ENCODE measurements at regions not wholly inside any gene's neighbourhood (a gene's known extent, or its start where the extent isn't known, plus 50 kb on each side); places are given as distances from the start of the nearest gene placed in this dataset.
"Not testable (repeated sequence)": the region's sequence is repeated elsewhere in the genome, so short reads cannot be mapped to it uniquely, and the experiment has no call there.

DNA sequence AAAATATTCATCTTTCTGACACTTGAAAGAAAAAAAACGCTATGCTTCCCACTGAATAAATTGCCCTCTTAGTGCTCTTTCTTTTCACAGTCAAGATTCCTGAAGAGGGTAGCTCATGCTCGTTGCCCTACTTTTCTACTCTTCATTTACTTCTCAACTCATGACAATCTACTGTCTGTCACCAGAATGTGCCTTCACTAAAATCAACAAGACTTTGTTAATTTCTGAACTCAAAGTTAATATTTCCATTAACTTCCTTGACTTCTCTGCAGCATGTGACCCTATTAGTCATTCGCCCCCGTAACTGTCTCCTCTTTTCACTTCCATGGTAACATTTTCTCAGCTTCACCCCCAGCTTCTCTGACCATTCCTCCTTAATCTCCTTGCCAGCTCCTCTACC, 98.9 kb upstream of the MAPRE2 start:
- DNase-seq (ENCODE audit: low spot score) = no peak

DNA sequence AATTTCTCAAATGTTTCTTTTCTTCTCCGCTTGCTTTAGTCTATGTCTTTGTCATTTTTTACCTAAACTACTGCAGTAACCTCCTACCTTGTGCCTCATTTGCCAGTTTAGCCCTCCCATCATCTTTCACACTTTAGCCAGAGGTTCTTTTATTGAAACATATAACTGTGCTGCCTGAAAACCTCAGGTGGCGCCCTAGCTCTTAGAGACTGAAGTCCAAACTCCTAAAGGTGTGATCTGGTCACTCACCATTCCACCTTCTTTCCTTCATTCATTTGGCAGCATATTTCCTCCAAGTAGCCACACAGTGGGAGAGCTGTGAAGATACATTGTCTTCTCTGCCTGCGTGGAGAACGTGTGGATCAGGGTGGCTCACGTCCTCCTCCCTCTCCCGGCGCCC, 98.2 kb upstream of the MAPRE2 start:
- DNase-seq (ENCODE audit: low spot score) = no peak

DNA sequence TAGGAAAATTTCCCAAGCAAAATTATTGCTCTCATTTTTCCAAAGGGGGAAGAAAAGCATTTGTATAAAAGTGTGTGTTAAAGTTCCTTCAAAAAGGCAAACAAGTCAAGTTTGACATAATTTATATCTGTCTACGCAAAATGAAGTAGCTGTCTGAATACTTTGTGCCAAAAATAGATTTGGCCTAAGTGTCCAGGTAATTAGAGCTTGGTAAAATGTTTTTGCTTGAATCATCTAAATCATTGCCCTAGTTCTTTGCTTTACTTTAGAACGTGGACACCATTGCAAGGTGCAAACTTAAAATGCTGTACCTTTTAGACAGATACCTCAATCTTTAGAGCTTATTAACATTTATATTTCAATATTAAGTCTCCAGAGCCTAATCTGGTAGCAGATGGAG, 97.6 kb upstream of the MAPRE2 start:
- DNase-seq (ENCODE audit: low spot score) = no peak

DNA sequence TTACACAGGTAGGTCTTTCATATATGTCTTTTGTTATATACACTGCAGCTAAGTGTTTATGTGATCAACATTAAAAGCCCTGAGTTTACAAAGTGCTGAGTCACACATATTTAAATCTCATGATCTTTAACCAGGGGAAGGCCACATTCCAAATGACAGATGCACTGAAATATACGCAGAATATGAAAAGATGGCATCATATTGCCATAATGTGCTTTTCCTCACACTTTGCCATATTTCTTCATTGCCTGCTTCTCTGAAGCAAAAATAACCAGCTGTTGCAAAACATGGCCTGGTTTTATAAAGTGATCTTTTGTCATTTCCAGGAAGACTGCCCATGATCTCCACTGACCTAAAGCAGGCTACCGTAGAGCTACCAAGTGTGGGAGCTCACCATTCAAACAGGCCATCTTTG, 93.5 kb upstream of the MAPRE2 start:
- DNase-seq (ENCODE audit: low spot score) = no peak

DNA sequence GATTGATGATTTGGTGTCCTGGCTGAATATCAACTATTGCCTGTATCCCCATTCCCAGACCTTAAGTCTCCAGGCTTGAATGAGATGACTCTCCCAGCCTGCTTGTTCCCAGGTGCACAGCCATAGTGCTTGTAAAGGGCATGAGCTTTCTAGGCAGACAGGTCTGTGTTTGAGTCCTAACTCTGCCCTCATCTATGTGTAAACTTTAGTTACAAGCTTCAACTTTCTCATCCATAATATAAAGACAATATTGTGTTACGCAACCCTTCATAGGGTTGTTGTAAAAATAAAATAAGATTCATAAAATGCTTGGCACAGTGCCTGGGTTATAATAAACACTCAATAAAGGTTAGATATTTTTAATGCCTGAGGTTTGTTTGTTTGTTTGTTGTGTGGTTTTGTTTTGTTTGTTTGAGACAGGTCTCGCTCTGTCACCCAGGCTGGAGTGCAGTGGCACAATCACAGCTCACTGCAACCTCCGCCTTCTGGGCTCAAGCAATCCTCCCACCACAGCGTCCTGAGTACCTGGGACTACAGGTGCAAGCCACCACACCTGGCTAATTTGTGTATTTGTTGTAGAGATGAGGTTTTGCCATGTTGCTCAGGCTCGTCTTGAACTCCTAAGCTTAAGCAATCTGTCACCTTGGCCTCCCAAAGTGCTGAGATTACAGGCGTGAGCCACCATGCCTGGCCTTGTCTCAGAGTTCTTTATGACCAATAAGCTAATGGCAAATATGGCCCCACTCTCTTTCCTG, 89.4 kb upstream of the MAPRE2 start:
- DNase-seq (ENCODE audit: low spot score) = no peak

DNA sequence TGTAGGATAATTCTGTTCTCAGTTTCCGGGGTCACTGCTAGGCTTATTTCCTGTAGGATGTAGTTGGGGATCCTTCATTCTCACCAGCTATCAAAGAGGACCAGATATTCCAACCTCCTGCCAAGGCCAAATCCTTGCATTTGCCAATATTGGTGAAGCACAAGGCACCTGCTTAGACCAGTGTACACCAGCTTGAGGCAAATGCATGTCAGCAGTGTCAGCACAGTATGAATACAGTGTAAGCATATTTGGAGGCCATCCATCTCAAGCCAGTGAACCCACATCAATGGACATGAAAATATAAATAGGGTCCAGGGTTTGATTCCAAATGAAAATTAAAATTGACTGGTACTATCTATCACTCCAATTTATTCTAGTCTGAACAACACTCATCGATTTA, 88.0 kb upstream of the MAPRE2 start:
- no peak for DNase-seq (ENCODE audit: low spot score)

DNA sequence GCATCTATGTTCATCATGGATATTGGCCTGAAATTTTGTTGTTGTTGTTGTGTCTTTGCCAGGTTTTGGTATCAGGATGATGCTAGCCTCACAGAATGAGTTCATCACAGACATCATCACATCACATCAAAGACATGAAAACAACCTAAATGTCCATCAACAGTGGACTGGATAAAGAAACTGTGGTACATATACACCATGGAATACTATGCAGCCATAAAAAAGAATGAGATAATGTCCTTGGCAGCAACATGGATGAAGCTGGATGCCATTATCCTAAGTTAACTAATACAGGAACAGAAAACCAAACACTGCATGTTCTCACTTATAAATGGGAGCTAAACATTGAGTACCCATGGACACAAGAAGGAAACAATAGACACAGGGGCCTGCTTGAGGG, 85.7 kb upstream of the MAPRE2 start:
- not testable (repeated sequence) for DNase-seq (ENCODE audit: low spot score)

DNA sequence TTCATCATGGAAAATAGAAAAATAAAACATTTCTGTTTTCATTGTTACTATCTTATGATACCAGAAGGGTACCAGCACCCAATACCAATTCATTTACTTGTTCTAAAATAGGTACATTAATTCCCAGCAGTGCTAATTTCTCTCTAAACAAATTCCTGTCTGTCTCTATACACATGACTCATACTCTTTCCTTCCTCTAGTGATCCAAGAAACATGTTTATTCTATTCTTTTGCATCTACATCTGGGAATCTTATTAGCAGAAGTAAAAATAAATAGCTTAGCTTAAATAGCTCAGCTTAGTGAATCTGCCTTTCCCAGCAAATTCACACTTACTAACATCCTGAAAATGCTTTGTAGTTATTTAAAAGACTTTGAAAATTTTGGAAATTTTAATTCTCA, 84.5 kb upstream of the MAPRE2 start:
- no peak for DNase-seq (ENCODE audit: low spot score)

DNA sequence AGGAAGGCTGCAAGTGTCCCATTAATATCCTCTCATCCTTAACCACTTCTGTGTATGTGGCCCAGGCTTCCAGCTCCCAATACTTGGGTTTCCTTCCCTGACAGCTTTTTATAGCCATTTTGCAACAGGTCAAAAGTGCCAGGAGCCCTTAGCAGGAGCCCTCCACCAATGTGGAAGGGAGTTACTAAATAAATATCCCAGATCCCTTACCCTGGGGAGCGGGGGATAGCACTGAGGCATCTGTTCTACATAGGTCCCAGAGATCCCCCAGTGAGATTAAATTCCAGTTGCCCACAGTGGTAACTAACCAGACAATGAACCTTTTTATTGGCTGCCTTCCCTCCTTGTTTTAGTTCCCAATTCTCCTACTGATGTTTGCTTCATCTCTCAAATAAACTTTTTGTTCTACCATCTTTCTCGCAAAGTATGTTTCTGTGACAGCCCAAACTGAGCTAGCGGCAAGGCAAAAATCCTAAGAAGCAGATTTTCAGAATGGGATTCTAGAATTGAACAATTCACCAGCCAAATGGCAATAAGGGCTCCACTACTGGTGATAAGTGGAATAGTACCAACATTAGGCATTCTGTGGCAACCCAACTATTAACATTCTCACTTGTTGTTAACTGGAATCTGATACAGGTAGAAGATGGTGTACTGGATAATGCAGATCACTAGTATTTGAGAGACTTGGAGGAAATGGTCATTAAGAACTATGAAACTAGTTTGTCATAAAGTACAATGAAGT, 83.9 kb upstream of the MAPRE2 start:
- no peak for DNase-seq (ENCODE audit: low spot score)

DNA sequence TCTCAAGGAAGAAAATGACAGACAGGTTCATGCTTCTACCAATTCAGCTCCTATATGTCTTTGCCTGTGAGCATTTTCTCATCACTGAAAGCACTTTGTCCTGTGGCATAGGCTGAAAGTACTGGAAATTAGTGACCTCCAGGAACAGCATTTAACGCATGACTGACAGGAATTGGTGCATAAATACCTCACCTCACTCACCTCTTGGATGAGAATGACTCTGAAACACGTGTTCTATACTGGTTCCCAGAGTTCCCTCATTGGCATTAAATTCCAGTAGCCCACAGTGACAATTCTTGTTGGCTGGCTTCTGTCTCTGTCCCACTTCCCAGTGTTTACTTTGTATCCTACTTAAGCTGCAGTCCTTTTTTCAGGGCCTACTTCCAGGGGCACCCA, 83.4 kb upstream of the MAPRE2 start:
- no peak for DNase-seq (ENCODE audit: low spot score)

DNA sequence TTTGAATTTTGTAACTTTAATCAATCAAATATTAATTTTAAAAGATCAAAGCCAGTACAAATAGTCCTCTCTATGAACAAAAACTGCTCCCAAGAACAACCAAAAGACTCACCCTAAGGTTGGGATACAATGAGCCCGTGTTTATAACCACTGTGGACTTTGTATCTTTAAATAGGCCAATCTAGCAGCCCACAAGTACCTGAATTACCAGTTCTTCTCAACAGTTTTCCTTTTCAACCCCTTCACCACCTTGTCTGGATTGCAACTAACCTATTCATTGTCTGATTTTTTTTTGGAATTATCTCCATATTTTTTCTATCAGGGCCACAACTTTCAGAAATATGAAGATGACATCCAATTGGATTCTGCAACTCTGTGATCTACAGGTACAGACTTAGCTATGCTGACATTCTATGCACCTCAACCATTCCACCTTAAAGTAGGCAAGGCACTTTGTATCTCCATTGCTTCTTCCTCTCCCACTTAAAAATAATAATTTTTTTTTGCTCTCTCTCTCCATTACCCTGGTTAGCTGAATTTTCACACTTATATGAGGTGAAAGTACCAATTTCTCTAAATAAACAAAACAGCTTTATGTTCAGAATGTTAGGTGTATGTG, 81.9 kb upstream of the MAPRE2 start:
- no peak for DNase-seq (ENCODE audit: low spot score)

DNA sequence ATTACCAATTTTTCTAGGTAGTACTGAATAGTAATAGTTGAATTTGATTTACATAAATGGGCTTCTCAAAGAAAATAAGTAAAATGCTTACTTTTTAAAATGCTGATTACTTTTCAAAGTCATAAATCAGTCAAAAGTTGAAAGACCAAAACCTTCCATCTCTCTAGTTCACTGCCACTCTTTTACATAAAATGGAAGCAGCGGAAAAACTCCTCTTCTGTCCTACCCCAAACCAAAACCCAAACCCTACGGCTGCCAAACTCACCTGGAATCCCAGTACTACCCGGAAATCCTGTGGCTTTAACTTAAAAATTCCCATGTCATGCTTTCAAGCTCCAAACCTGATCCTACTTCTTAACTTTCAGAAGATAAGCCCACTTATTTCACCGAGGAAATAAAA, 81.2 kb upstream of the MAPRE2 start:
- DNase-seq (ENCODE audit: low spot score) = no peak

DNA sequence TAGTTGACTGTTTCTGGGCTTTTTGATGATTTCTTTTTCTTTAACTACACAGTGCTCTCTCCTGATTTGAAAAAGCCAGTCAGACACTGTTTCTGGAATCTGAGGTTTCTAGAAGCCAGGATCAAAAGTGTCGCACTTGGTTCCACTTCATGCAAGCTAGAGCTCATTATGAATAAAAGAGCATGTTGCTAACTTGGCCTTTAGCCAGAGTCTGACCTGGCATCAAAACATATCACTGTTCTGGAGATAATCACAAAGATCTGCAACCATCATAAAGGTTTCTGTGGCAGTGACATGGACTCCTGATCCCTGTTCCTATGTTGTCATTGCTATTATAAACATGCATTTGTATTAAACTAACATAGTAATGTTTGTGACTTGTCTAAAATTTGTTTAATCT, 76.1 kb upstream of the MAPRE2 start:
- peak; percentile 13 for DNase-seq (ENCODE audit: low spot score)

DNA sequence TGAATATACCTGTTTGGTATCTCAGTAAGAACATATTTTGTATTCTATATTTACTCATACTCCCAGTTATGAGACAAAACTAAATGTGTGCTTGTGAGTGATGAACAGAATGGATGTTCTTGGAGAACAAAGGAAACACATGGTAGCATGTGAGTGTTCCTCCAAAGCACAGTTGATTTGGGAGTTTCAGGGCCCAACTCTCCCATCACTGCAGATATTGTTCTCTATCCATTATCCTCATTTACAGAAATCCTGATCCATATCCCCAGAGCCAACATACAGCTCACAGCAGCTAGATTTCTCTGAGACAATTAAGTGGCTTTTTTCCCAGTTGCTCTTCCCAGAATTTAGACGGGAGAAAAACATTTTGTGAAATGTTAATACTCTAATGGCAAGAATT, 75.6 kb upstream of the MAPRE2 start:
- DNase-seq (ENCODE audit: low spot score) = peak; percentile 41

DNA sequence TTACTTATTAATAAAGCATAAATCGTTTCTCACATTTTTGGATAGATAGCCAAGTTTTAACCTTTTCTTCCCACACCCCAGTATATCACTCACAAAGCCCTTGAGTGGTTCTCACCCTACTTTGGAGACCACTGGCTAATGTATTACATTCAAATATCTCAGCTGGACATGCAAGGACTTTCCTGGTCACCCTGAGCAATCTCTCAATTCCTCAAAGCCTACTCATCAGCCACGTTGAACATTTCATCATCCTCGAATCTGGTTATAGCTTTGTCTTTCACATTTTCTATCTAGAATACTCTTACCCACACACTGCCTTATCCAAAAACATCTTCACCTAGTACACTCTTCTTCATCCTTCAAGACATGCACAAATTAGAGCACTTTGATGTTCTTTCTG, 71.1 kb upstream of the MAPRE2 start:
- DNase-seq (ENCODE audit: low spot score) = no peak

DNA sequence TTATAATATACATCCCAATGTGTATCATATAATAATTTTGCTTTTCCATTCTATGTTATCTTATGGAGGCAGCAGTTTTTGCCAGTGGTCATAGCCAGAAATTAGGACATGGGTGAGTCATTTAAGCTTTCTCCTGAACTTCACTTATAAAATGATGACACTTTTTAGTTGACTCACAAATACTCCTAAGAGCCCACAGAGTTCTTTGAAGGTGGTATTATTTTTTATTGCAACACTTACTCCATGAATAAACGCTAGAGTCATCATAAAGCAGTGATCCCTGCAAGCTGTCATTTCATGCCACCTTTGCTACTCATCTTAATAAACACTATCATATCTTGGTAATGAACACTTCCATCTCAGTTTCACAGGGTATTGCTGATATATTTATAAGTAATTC, 69.9 kb upstream of the MAPRE2 start:
- DNase-seq (ENCODE audit: low spot score) = no peak

DNA sequence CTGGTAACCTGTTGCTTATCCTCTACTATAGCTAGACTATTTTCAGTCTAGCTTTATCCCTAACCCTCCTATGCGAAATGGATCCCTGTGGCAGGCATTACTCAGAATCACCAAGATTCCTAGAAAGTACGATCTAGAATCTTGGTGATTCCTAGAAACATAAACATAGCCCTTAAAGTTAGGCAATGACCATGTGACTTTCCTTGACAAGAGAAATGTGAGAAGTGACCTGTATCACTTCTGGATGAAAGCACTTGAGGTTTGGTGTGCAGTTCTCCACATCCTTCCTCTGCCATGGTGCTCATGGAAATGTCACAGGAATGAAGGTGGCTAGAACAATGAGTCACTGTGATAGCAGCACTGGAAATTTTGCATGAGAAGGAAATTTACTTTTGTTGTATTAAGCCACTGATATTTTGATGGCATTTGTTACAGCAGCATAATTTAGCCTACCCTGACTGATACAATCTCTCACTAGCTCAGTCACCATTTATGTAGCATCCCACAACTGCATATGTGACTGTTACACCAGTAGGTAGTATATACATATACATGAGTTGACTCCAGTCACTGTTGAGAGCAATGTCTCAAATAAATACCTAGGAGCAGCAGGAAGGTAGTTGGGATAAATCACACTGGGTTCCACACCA, 68.3 kb upstream of the MAPRE2 start:
- no peak for DNase-seq (ENCODE audit: low spot score)

DNA sequence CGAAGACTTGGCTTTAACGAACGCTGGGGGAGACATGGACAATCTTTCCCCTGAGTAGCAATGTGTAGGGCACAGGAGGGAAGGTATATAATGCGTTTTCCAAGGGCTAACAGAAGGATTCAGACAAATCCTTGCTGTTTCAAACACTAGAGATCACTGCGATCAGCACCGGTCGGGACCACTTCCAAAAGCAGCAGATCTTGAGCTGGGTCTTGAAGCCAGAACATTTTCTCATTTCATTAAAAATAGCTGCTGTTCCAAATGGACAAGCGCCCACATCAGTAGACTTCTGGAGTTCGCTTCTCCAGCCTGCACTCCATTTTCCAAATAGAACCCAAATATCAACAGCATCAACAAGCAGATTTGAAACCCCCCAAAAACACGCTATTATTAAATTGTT, 65.1 kb upstream of the MAPRE2 start:
- peak; percentile 25 for DNase-seq (ENCODE audit: low spot score)

DNA sequence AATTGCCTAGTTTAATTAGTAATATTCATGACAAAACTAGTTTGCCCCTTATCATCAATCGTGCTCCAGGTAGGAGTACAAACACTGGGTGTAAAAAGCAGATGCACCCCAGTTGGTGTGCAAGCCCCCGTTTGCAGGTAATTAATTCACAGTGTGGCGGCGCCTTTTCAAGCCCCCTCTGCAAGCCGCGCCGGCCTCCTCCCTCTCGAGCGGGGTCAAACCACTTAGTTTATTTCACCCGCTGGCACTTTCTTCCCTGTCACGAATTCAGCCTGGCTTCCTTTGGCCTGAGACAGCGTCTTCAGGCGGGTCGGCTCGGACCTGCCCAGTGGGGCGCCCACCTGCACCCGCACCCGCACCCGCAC, 64.7 kb upstream of the MAPRE2 start:
- DNase-seq (ENCODE audit: low spot score) = no peak

DNA sequence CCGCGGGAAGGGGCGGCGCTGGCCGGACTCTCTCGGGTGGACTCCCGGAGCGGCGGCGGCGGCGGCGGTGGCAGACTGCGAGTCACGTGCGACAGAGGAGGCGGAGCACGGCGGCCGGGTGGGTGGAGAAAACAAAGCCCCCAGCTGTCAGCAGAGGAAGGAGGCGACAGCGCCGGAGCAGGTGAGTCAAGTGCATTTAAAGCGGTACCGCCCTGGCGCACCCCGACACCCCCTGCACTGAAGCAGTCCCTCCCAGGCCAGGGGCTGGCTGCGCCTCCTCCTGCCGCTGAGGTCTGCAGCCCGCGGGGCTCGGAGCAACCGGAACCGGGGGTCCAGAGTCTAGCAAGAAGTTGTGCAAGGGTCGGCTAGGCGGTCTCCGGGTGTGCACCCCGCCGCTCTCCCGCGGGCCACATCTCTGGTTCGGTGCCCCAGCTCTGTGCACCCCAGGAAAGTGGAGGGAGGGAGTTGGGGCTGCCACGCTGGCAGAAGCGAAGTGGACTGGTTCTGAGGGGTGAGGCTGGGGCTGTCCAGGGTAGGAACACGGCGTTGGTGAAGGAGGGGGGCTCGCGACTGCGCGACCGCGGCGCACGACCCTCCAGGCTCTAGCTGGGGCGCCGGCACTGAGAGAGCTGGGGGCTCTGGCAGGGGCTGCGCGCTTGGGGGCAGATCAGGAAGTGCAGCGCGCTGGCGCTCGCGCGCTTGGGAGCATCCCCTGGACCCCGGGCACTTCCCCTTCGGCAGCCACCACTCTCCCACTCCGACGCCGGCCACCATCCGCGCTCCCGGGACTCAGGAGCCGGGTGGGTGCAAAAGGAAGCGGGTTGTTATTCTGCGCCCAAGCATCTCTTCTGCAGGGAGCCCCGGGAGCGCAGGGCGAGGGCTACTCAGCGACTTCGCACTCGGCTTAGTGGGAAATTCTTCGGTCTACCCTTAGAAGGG, 64.0 kb upstream of the MAPRE2 start:
- DNase-seq (ENCODE audit: low spot score) = peak; percentile 92

DNA sequence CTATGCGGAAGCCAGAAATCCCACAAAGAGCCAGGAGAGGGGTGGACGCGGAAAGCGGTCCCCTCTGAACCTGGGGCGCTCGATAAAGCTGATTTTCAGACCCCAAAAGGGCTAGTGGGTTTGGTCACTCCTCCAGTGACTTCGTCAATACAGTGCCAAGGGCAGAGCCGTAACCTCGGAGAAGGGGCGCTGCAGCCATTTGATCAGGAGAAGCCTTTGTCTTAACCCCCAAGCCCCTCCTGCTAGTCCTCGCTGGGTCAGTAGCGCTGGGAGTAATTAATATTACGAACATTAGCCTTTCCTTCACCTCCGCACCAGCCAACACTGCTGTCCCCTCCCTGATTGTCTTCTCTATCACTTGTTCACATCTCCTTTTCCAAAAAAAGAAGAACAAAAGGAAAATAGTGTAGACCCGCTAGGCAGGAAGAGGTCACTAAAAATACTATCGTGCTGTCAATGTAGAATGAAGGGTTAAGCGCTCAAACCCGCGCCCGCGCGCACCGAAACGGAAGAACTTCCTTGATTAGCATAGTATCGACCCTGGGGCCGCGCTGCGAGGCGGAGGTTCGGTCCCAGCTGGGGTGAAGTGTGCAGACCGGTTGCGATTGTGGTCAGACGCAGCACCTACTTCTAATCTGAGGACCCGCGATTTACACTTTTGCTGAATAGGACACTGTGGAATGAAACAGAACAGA, 63.2 kb upstream of the MAPRE2 start:
- peak; percentile 60 for DNase-seq (ENCODE audit: low spot score)
